ENCODE measurements at regions not wholly inside any gene's neighbourhood (a gene's known extent, or its start where the extent isn't known, plus 50 kb on each side); places are given as distances from the start of the nearest gene placed in this dataset.

GRCh38 chr5:92504346-92504745, 1076.7 kb downstream of the NR2F1-AS1 start:
- TF ChIP-seq CTCF (IDR thresholded peaks at IDR 0.05) (no peak), POLR2A (IDR thresholded peaks at IDR 0.05) (no peak), POLR2AphosphoS5 (IDR thresholded peaks at IDR 0.05) (no peak), EP300 (IDR thresholded peaks at IDR 0.05; ENCODE audit: low read depth) (no peak)
